ACC112 (cell line): ENCODE measurements at regions not wholly inside any gene's neighbourhood (a gene's known extent, or its start where the extent isn't known, plus 50 kb on each side); places are given as distances from the start of the nearest gene placed in this dataset.

Source experiments
- H2AFZ ChIP-seq: fragments of 200-600 bp; sonication (generic); one replicate; pipeline ENCODE4 v1.6.0; 2017; ENCODE audit warnings: antibody characterized with exemption, low read length; ENCODE audit not compliant: unreplicated experiment
- H3K27ac ChIP-seq: fragments of 200-600 bp; sonication (generic); 2 replicates; pipeline ENCODE4 v1.5.1; 2014; ENCODE audit warnings: low read depth, mild to moderate bottlenecking, antibody characterized with exemption, low read length, moderate library complexity
- H3K27me3 ChIP-seq: fragments of 200-600 bp; sonication (generic); 2 replicates; pipeline ENCODE4 v1.6.1; 2014; ENCODE audit warnings: mild to moderate bottlenecking, antibody characterized with exemption, low read length, moderate library complexity, mixed read lengths; ENCODE audit not compliant: insufficient read depth
- H3K36me3 ChIP-seq: fragments of 200-600 bp; sonication (generic); 2 replicates; pipeline ENCODE4 v1.6.1; 2016; ENCODE audit warnings: mild to moderate bottlenecking, antibody characterized with exemption, low read length, moderate library complexity, mixed read lengths; ENCODE audit not compliant: insufficient read depth
- H3K4me1 ChIP-seq: fragments of 200-600 bp; sonication (generic); one replicate; pipeline ENCODE4 v1.6.1; 2016; ENCODE audit warnings: low read length, mixed read lengths; ENCODE audit not compliant: insufficient read depth, unreplicated experiment, control insufficient read depth
- H3K4me3 ChIP-seq: fragments of 200-600 bp; sonication (generic); 2 replicates; pipeline ENCODE4 v1.5.1; 2014; ENCODE audit warnings: mild to moderate bottlenecking, low read depth, low read length
- H3K79me2 ChIP-seq: fragments of 200-600 bp; sonication (generic); one replicate; pipeline ENCODE4 v1.6.0; 2016; ENCODE audit warnings: low read length; ENCODE audit not compliant: control insufficient read depth, unreplicated experiment, insufficient read depth

GRCh38 chr3:29186131-29186599 lies 94.7 kb upstream of the RBMS3 start:
- peaks cover 57% of the 10 kb centered on the region for H3K4me1 ChIP-seq
- H3K79me2 ChIP-seq = no peaks in the 10 kb centered on the region
- no peak overlapping the region for H3K4me3 ChIP-seq
- no peak overlapping the region for H2AFZ ChIP-seq
- no peaks in the 10 kb centered on the region for H3K27me3 ChIP-seq
- H3K36me3 ChIP-seq = no peaks in the 10 kb centered on the region
- peak overlapping the region; percentile 94 for H3K27ac ChIP-seq

- Histone ChIP-seq H3K27me3 (no peaks in the 10 kb centered on the region), H3K4me3 (no peak overlapping the region), H3K79me2 (no peaks in the 10 kb centered on the region), H3K36me3 (no peaks in the 10 kb centered on the region), H2AFZ (no peak overlapping the region), H3K4me1 (peaks cover 56% of the 10 kb centered on the region), H3K27ac (peak overlapping the region; percentile 94)
Measured at GRCh38 chr3:29186982-29187725, 93.7 kb upstream of the RBMS3 start.

GRCh38 chr3:29189328-29189727 lies 91.5 kb upstream of the RBMS3 start:
- Histone ChIP-seq H3K4me3 (no peak overlapping the region), H3K36me3 (no peaks in the 10 kb centered on the region), H3K27me3 (no peaks in the 10 kb centered on the region), H3K79me2 (no peaks in the 10 kb centered on the region), H3K4me1 (peaks cover 44% of the 10 kb centered on the region), H2AFZ (peak overlapping the region; percentile 44), H3K27ac (no peak overlapping the region)

- no peak overlapping the region for H2AFZ ChIP-seq
- no peaks in the 10 kb centered on the region for H3K36me3 ChIP-seq
- no peaks in the 10 kb centered on the region for H3K79me2 ChIP-seq
- H3K27me3 ChIP-seq = no peaks in the 10 kb centered on the region
- no peak overlapping the region for H3K27ac ChIP-seq
- no peaks in the 10 kb centered on the region for H3K4me1 ChIP-seq
- no peak overlapping the region for H3K4me3 ChIP-seq
Measured at GRCh38 chr3:29194139-29194538, 86.7 kb upstream of the RBMS3 start.

GRCh38 chr3:29195056-29195455 lies 85.8 kb upstream of the RBMS3 start:
- Histone ChIP-seq H3K27ac (no peak overlapping the region), H3K27me3 (no peaks in the 10 kb centered on the region), H3K79me2 (no peaks in the 10 kb centered on the region), H2AFZ (no peak overlapping the region), H3K4me1 (no peaks in the 10 kb centered on the region), H3K36me3 (no peaks in the 10 kb centered on the region), H3K4me3 (no peak overlapping the region)

GRCh38 chr3:29201604-29202003 lies 79.3 kb upstream of the RBMS3 start:
- H2AFZ ChIP-seq = no peak overlapping the region
- H3K27ac ChIP-seq = no peak overlapping the region
- H3K27me3 ChIP-seq = no peaks in the 10 kb centered on the region
- H3K4me3 ChIP-seq = no peak overlapping the region
- H3K4me1 ChIP-seq = peaks cover 22% of the 10 kb centered on the region
- H3K79me2 ChIP-seq = no peaks in the 10 kb centered on the region
- no peaks in the 10 kb centered on the region for H3K36me3 ChIP-seq

GRCh38 chr3:29202378-29202777 lies 78.5 kb upstream of the RBMS3 start:
- no peaks in the 10 kb centered on the region for H3K36me3 ChIP-seq

GRCh38 chr3:29203851-29204250 lies 77.0 kb upstream of the RBMS3 start:
- H3K4me1 ChIP-seq = peaks cover 22% of the 10 kb centered on the region
- H3K36me3 ChIP-seq = no peaks in the 10 kb centered on the region
- no peaks in the 10 kb centered on the region for H3K27me3 ChIP-seq
- no peak overlapping the region for H3K27ac ChIP-seq
- H2AFZ ChIP-seq = no peak overlapping the region
- H3K4me3 ChIP-seq = no peak overlapping the region
- H3K79me2 ChIP-seq = no peaks in the 10 kb centered on the region

More at GRCh38 chr3:29202378-29202777, 78.5 kb upstream of the RBMS3 start:
- Histone ChIP-seq H2AFZ (no peak overlapping the region), H3K27ac (peak overlapping the region; percentile 19; the same call in 1 of the 2 replicates), H3K27me3 (no peaks in the 10 kb centered on the region), H3K4me3 (no peak overlapping the region), H3K79me2 (no peaks in the 10 kb centered on the region), H3K4me1 (peaks cover 22% of the 10 kb centered on the region)

GRCh38 chr3:29207427-29207826 lies 73.4 kb upstream of the RBMS3 start:
- Histone ChIP-seq H2AFZ (no peak overlapping the region), H3K27ac (no peak overlapping the region), H3K4me3 (no peak overlapping the region), H3K4me1 (peaks cover 12% of the 10 kb centered on the region), H3K79me2 (no peaks in the 10 kb centered on the region), H3K36me3 (no peaks in the 10 kb centered on the region), H3K27me3 (no peaks in the 10 kb centered on the region)

- Histone ChIP-seq H3K4me1 (no peaks in the 10 kb centered on the region), H3K79me2 (no peaks in the 10 kb centered on the region), H3K36me3 (no peaks in the 10 kb centered on the region), H3K4me3 (no peak overlapping the region), H3K27me3 (no peaks in the 10 kb centered on the region), H3K27ac (no peak overlapping the region), H2AFZ (no peak overlapping the region)
Measured at GRCh38 chr3:29212789-29213433, 68.0 kb upstream of the RBMS3 start.
